PC-3 (cell line): ENCODE measurements at regions not wholly inside any gene's neighbourhood (a gene's known extent, or its start where the extent isn't known, plus 50 kb on each side); places are given as distances from the start of the nearest gene placed in this dataset.

Experiments used
- ATAC-seq: fragments of 200-7000 bp; cut with Tn5 transposase; 2 replicates; pipeline ENCODE4 v1.9.1; 2020; ENCODE audit warnings: mild to moderate bottlenecking, moderate library complexity
- BruUV-seq: library from RNA; stranded (reverse); fragments of 400-500 nt; replicated peaks from 2 replicates; lab custom pipeline; 2021; lab: Mats Ljungman, UMichigan
- CTCF ChIA-PET: fragments of 300-600 bp; sonication (Branson Sonifier 250); formaldehyde crosslinking; loops from one replicate; lab custom pipeline; 2022; ENCODE audit warnings: antibody characterized with exemption; lab: Charles Lee
- POLR2A ChIA-PET: fragments of 300-600 bp; sonication (Branson Sonifier 250); formaldehyde crosslinking; loops from one replicate; lab custom pipeline; 2022; ENCODE audit warnings: antibody characterized with exemption; ENCODE audit not compliant: unreplicated experiment; lab: Charles Lee
- DNase-seq: peaks from one replicate; pipeline ENCODE4 v3.0.0-alpha.2; 2015
- H2AFZ ChIP-seq: fragments of 300-600 bp; sonication (generic); 2 replicates; pipeline ENCODE4 v1.6.0; 2016; ENCODE audit warnings: antibody characterized with exemption, low read length
- H3F3A ChIP-seq: fragments of 300-600 bp; sonication (generic); one replicate; pipeline ENCODE4 v1.6.0; 2017; ENCODE audit warnings: antibody characterized with exemption, low read length, control low read depth, mild to moderate bottlenecking; ENCODE audit not compliant: unreplicated experiment
- H3K27ac ChIP-seq: fragments of 300-600 bp; sonication (generic); 2 replicates; pipeline ENCODE4 v1.5.1; 2016; ENCODE audit warnings: mild to moderate bottlenecking, low read length
- H3K27me3 ChIP-seq: fragments of 300-600 bp; sonication (generic); 2 replicates; pipeline ENCODE4 v1.6.1; 2016; ENCODE audit warnings: low read length, mixed read lengths
- H3K36me3 ChIP-seq: fragments of 300-600 bp; sonication (generic); 2 replicates; pipeline ENCODE4 v1.6.1; 2016; ENCODE audit warnings: low read depth, mixed run types, low read length, mixed read lengths
- H3K4me1 ChIP-seq: fragments of 300-600 bp; sonication (generic); 2 replicates; pipeline ENCODE4 v1.5.1; 2016; ENCODE audit warnings: low read length; ENCODE audit not compliant: insufficient read depth
- H3K4me2 ChIP-seq: fragments of 300-600 bp; sonication (generic); 2 replicates; pipeline ENCODE4 v1.6.0; 2016; ENCODE audit warnings: low read length
- H3K4me3 ChIP-seq: fragments of 300-600 bp; sonication (generic); 2 replicates; pipeline ENCODE4 v1.5.1; 2016; ENCODE audit warnings: mild to moderate bottlenecking, low read length, mixed read lengths
- H3K79me2 ChIP-seq: fragments of 300-600 bp; sonication (generic); 2 replicates; pipeline ENCODE4 v1.6.1; 2017; ENCODE audit warnings: low read length, mixed read lengths
- H3K9ac ChIP-seq: fragments of 300-600 bp; sonication (generic); 2 replicates; pipeline ENCODE4 v1.6.0; 2016; ENCODE audit warnings: mild to moderate bottlenecking, low read length
- H3K9me2 ChIP-seq: fragments of 300-600 bp; sonication (generic); replicated peaks from 2 replicates; pipeline ENCODE4 v1.6.1; 2016; ENCODE audit warnings: mixed run types, low read length, mixed read lengths
- H3K9me3 ChIP-seq: fragments of 300-600 bp; sonication (generic); 2 replicates; pipeline ENCODE4 v1.6.1; 2016; ENCODE audit warnings: low read length, mixed read lengths
- H4K20me1 ChIP-seq: fragments of 300-600 bp; sonication (generic); 2 replicates; pipeline ENCODE4 v1.6.1; 2016; ENCODE audit warnings: low read length, mixed read lengths
- EZH2 ChIP-seq: fragments of 300-600 bp; sonication (generic); IDR thresholded peaks from one replicate; pipeline ENCODE4 v1.6.1; 2017; ENCODE audit warnings: antibody characterized with exemption, mild to moderate bottlenecking, low read length; ENCODE audit not compliant: unreplicated experiment
- EZH2phosphoT487 ChIP-seq: fragments of 300-600 bp; sonication (generic); IDR thresholded peaks from 2 replicates; pipeline ENCODE4 v1.6.1; 2018; ENCODE audit warnings: mild to moderate bottlenecking, antibody characterized with exemption, low read length, borderline replicate concordance
- intact Hi-C: fragments of 100-400 bp; cut with micrococcal nuclease; formaldehyde crosslinking; loops from 2 replicates; pipeline ENCODE4 v1.9.0; 2023
- TF ChIP-seq, protein P1 (sequence below): fragments of 300-600 bp; sonication (generic); conservative IDR thresholded peaks from 2 replicates; pipeline ENCODE4 v1.5.1; 2017; ENCODE audit warnings: antibody characterized with exemption, low read depth, mild to moderate bottlenecking, low read length

DNA sequence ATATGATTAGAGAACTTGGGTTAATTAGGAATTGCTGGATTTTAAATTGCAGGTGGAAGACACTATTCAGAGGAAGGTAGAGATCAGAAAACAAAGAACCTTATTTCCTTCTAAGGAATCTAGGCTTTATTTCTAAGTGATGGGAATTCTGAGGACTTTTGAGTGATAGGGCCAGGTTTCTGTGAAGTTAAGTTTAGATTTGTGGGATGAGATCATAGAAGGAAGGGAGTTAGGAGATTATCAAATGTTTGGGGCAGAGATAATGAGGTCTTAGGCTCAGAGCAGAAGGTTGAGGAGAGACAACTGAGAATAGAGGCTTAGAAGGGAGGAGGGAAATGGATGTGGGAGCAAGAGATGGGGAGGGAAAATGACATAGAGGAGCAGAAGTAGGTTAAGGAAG, 109.7 kb upstream of the MMS22L start:
- ChIA-PET CTCF (no interaction called here), POLR2A (no interaction called here)
- no peaks in the 10 kb centered on the region for H3K9me3 ChIP-seq
- no peaks in the 10 kb centered on the region for H3F3A ChIP-seq
- H3K4me2 ChIP-seq: no peak overlapping the region
- ATAC-seq (no peak), DNase-seq (no peak)
- peaks cover 31% of the 10 kb centered on the region for H3K27me3 ChIP-seq
- H3K27ac ChIP-seq: no peak overlapping the region
- no peaks in the 10 kb centered on the region for H4K20me1 ChIP-seq
- BruUV-seq: no TSS peak
- H3K9ac ChIP-seq: no peak overlapping the region
- intact Hi-C loops: no loop called here
- H3K79me2 ChIP-seq: no peaks in the 10 kb centered on the region
- H3K4me1 ChIP-seq: no peaks in the 10 kb centered on the region
- no peaks in the 10 kb centered on the region for H3K9me2 ChIP-seq
- H3K36me3 ChIP-seq: no peaks in the 10 kb centered on the region; the same call in 1 of the 2 replicates
- H3K4me3 ChIP-seq: no peak overlapping the region
- H2AFZ ChIP-seq: no peak overlapping the region
- TF ChIP-seq EZH2: no peak
- TF ChIP-seq EZH2phosphoT487: no peak

DNA sequence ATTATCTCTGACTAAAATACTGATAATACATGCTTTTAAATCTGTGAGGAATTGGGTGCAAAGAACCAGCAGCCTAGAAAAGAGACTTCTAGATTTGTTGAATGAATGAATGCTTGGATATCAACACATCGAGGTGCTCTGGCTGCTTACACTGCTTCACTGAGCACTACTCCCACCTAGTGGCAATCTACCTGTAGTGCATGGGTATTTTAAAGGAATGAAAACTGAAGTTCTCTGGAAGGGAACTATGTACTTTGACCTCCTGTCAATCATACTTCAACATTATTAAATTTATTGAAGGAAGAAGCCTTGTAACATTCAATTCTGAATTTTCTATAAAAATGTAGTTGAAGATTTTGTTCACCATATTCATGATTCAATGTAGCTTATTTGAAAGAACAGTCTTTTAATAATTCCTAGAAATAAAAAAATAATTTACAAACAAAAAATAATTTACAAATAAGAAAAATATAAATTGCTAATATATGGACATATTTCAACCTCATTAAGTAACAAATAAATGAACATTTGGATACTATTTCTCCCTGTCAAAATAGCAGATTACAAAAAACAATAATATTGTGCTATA, 111.2 kb upstream of the MMS22L start:
- TF ChIP-seq, protein P1, sequence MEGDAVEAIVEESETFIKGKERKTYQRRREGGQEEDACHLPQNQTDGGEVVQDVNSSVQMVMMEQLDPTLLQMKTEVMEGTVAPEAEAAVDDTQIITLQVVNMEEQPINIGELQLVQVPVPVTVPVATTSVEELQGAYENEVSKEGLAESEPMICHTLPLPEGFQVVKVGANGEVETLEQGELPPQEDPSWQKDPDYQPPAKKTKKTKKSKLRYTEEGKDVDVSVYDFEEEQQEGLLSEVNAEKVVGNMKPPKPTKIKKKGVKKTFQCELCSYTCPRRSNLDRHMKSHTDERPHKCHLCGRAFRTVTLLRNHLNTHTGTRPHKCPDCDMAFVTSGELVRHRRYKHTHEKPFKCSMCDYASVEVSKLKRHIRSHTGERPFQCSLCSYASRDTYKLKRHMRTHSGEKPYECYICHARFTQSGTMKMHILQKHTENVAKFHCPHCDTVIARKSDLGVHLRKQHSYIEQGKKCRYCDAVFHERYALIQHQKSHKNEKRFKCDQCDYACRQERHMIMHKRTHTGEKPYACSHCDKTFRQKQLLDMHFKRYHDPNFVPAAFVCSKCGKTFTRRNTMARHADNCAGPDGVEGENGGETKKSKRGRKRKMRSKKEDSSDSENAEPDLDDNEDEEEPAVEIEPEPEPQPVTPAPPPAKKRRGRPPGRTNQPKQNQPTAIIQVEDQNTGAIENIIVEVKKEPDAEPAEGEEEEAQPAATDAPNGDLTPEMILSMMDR: peak; percentile 79
- TF ChIP-seq EZH2phosphoT487: no peak
- no peak for TF ChIP-seq EZH2
- no peak for ATAC-seq
- no peaks in the 10 kb centered on the region for H3K4me1 ChIP-seq
- intact Hi-C loops: loop anchor here (1.0 to 2.0 kb wide), 4 partner anchors 111 to 326 kb away; partner anchors contain the start of gene MMS22L
- no peak overlapping the region for H2AFZ ChIP-seq
- no peaks in the 10 kb centered on the region for H3F3A ChIP-seq
- H3K4me2 ChIP-seq: no peak overlapping the region
- no peaks in the 10 kb centered on the region for H4K20me1 ChIP-seq
- H3K79me2 ChIP-seq: no peaks in the 10 kb centered on the region
- H3K27ac ChIP-seq: no peak overlapping the region
- H3K9me2 ChIP-seq: no peaks in the 10 kb centered on the region
- ChIA-PET POLR2A (no interaction called here), CTCF (no interaction called here)
- H3K4me3 ChIP-seq: no peak overlapping the region
- peaks cover 18% of the 10 kb centered on the region for H3K27me3 ChIP-seq
- DNase-seq: peak; percentile 77
- H3K36me3 ChIP-seq: no peaks in the 10 kb centered on the region; the same call in 1 of the 2 replicates
- H3K9ac ChIP-seq: no peak overlapping the region
- BruUV-seq: no TSS peak
- H3K9me3 ChIP-seq: no peaks in the 10 kb centered on the region

DNA sequence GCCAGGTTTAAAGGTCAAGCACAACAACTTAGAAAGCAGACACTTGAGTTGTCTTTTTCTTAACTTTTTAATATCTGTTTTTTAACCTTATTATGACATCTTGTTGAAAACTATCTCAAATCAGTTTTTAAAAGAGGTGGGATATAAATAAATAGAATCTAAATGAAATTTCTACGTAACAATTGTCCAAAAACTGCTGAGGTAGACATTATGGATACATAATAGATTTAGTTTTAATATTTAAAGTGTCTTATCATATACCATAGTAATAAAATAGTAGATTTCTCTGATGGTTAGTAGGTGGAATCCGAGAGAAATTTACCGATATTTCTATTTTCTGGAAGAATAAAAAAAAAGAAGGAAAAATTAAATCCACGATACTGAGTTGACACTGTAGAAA, 113.9 kb upstream of the MMS22L start:
- no peaks in the 10 kb centered on the region for H4K20me1 ChIP-seq
- ATAC-seq (no peak), DNase-seq (no peak)
- H3K9me3 ChIP-seq: no peaks in the 10 kb centered on the region
- H3K27me3 ChIP-seq: peaks cover 8% of the 10 kb centered on the region; the same call in 1 of the 2 replicates
- H3K9me2 ChIP-seq: no peaks in the 10 kb centered on the region
- H3K79me2 ChIP-seq: no peaks in the 10 kb centered on the region
- H2AFZ ChIP-seq: no peak overlapping the region
- no peaks in the 10 kb centered on the region for H3K4me1 ChIP-seq
- H3K4me3 ChIP-seq: no peak overlapping the region
- no peak overlapping the region for H3K27ac ChIP-seq
- H3K9ac ChIP-seq: no peak overlapping the region
- intact Hi-C loops: no loop called here
- TF ChIP-seq, protein P1: no peak
- ChIA-PET CTCF (no interaction called here), POLR2A (no interaction called here)
- BruUV-seq: no TSS peak
- H3K4me2 ChIP-seq: no peak overlapping the region
- H3K36me3 ChIP-seq: no peaks in the 10 kb centered on the region; the same call in 1 of the 2 replicates
- no peaks in the 10 kb centered on the region for H3F3A ChIP-seq
